ENCODE measurements at regions not wholly inside any gene's neighbourhood (a gene's known extent, or its start where the extent isn't known, plus 50 kb on each side); places are given as distances from the start of the nearest gene placed in this dataset.

DNA sequence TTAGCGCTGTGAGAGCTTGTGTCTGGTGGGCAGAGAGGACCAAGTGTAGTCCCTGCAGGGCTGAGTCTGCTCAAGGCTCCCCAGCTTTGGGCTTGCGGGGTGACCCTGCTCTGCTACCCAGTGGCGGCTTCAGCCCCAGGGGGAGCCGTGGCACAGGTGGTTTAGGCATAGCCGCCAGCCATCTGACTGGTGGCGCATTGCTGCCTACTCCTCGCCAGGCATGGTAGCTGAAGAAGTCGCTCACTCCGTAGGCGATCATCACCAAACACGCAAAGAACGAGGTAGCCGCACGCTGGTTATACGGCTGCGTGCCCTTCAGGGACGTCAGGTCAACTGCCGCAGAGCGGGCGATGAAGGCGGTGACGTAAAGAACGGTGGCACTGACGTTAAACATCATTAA lies 180.7 kb upstream of the DIPK2B start:
- no peak overlapping the region for H3K4me3 ChIP-seq (ENCODE audit: low read depth, low read length)
- CTCF ChIA-PET, result no interaction called here
- no peaks in the 10 kb centered on the region for H3K36me3 ChIP-seq (ENCODE audit: control insufficient read depth, insufficient read depth, low read length)
- no peaks in the 10 kb centered on the region for H3K27me3 ChIP-seq (ENCODE audit: control insufficient read depth, insufficient read depth, low read length)
- POLR2A ChIA-PET, result no interaction called here
- no peak for DNase-seq (ENCODE audit: low read depth)
- TF ChIP-seq, protein P1, sequence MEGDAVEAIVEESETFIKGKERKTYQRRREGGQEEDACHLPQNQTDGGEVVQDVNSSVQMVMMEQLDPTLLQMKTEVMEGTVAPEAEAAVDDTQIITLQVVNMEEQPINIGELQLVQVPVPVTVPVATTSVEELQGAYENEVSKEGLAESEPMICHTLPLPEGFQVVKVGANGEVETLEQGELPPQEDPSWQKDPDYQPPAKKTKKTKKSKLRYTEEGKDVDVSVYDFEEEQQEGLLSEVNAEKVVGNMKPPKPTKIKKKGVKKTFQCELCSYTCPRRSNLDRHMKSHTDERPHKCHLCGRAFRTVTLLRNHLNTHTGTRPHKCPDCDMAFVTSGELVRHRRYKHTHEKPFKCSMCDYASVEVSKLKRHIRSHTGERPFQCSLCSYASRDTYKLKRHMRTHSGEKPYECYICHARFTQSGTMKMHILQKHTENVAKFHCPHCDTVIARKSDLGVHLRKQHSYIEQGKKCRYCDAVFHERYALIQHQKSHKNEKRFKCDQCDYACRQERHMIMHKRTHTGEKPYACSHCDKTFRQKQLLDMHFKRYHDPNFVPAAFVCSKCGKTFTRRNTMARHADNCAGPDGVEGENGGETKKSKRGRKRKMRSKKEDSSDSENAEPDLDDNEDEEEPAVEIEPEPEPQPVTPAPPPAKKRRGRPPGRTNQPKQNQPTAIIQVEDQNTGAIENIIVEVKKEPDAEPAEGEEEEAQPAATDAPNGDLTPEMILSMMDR (IDR thresholded peaks at IDR 0.05; ENCODE audit: insufficient read depth, low read depth, low read length), result no peak

DNA sequence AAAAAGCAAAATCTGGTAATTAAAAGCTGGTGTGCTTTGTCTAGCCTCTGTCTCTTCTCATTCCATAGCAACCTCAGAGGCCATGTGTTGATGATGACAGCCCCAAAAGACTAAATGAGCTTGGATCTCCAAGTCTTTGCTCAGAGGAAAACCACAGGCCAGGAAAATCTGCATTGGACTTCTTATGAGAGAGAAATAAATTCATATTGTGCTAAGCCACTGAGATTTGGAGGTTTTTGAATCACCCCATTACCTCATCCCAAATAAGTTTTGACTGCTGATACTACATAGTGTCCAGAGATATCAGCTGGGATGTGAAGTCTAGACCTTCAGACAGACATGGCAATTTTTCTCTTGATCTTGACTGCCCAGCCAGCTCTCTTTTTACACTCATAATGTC lies 178.6 kb upstream of the DIPK2B start:
- DNase-seq (ENCODE audit: low read depth), result no peak
- CTCF ChIA-PET, result no interaction called here
- TF ChIP-seq, protein P1 (IDR thresholded peaks at IDR 0.05; ENCODE audit: insufficient read depth, low read depth, low read length), result no peak
- no peaks in the 10 kb centered on the region for H3K27me3 ChIP-seq (ENCODE audit: control insufficient read depth, insufficient read depth, low read length)
- H3K4me3 ChIP-seq (ENCODE audit: low read depth, low read length), result no peak overlapping the region
- no peaks in the 10 kb centered on the region for H3K36me3 ChIP-seq (ENCODE audit: control insufficient read depth, insufficient read depth, low read length)
- POLR2A ChIA-PET, result interaction anchor here (0.6 kb wide), 1 partner anchor 454 kb away, joined by 3 read pairs; no protein-coding TSS in a partner anchor

- DNase-seq (ENCODE audit: low read depth), result no peak
- Histone ChIP-seq H3K36me3 (ENCODE audit: control insufficient read depth, insufficient read depth, low read length) (no peaks in the 10 kb centered on the region), H3K4me3 (ENCODE audit: low read depth, low read length) (no peak overlapping the region), H3K27me3 (ENCODE audit: control insufficient read depth, insufficient read depth, low read length) (no peaks in the 10 kb centered on the region)
- TF ChIP-seq, protein P1 (IDR thresholded peaks at IDR 0.05; ENCODE audit: insufficient read depth, low read depth, low read length), result no peak
- POLR2A ChIA-PET, result no interaction called here
- CTCF ChIA-PET, result no interaction called here
These were observed 171.5 kb upstream of the DIPK2B start for GRCh38 chrX:45372151-45372550.

GRCh38 chrX:45368705-45369104 lies 168.0 kb upstream of the DIPK2B start:
- Histone ChIP-seq H3K36me3 (ENCODE audit: control insufficient read depth, insufficient read depth, low read length) (no peaks in the 10 kb centered on the region), H3K27me3 (ENCODE audit: control insufficient read depth, insufficient read depth, low read length) (no peaks in the 10 kb centered on the region), H3K4me3 (ENCODE audit: low read depth, low read length) (no peak overlapping the region)
- POLR2A ChIA-PET, result no interaction called here
- no peak for DNase-seq (ENCODE audit: low read depth)
- TF ChIP-seq, protein P1 (IDR thresholded peaks at IDR 0.05; ENCODE audit: insufficient read depth, low read depth, low read length), result no peak
- CTCF ChIA-PET, result no interaction called here

GRCh38 chrX:45363596-45363995 lies 162.9 kb upstream of the DIPK2B start:
- POLR2A ChIA-PET, result no interaction called here

More at GRCh38 chrX:45363596-45363995, 162.9 kb upstream of the DIPK2B start:
- Histone ChIP-seq H3K27me3 (ENCODE audit: control insufficient read depth, insufficient read depth, low read length) (no peaks in the 10 kb centered on the region), H3K36me3 (ENCODE audit: control insufficient read depth, insufficient read depth, low read length) (no peaks in the 10 kb centered on the region), H3K4me3 (ENCODE audit: low read depth, low read length) (no peak overlapping the region)
- TF ChIP-seq, protein P1 (IDR thresholded peaks at IDR 0.05; ENCODE audit: insufficient read depth, low read depth, low read length), result no peak
- no peak for DNase-seq (ENCODE audit: low read depth)
- CTCF ChIA-PET, result interaction anchor here (0.6 kb wide), 1 partner anchor 61 kb away, joined by 3 read pairs; no protein-coding TSS in a partner anchor

Data from BJ (cell line).